Astrocyte of the spinal cord (primary cell): ENCODE measurements at regions not wholly inside any gene's neighbourhood (a gene's known extent, or its start where the extent isn't known, plus 50 kb on each side); places are given as distances from the start of the nearest gene placed in this dataset.

ENCODE experiments used
- DNase-seq: peaks from one replicate; pipeline ENCODE4 v3.0.0; 2011; ENCODE audit warnings: low read depth, low spot score
- H3K4me3 ChIP-seq: 2 replicates; pipeline ENCODE4 v1.5.1; 2011; ENCODE audit warnings: low read depth, mild to moderate bottlenecking, low read length, moderate library complexity
- in situ Hi-C: cut with HindIII; loops from 2 replicates; pipeline ENCODE4 v1.10.0; 2017; ENCODE audit warnings: low sequenced_read_pairs
- TF ChIP-seq, protein P1 (sequence below): IDR thresholded peaks from 2 replicates; pipeline ENCODE4 v1.5.1; 2012; ENCODE audit warnings: low read depth, mild to moderate bottlenecking, low read length, inconsistent platforms

DNA sequence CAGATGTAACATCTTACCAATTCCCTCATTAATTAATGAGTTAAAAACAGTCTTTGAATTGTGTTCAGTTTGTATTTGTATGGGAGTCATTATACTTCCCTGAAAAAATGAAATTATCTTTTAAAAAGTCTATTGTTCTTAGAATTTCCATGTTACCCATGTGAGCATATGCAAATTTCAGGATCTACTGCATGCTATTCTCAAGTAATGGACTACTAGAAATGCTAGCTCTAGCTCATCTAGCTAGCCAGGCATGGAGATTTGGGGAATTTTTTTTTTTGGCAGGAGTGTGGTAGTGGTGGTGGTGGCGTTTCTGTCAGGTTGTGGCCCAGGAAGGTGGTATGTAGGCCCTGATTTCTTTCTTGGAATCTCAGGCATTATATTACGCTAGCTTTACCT, 218.4 kb downstream of the AEBP2 start:
- in situ Hi-C loops: no loop called here
- TF ChIP-seq, protein P1, sequence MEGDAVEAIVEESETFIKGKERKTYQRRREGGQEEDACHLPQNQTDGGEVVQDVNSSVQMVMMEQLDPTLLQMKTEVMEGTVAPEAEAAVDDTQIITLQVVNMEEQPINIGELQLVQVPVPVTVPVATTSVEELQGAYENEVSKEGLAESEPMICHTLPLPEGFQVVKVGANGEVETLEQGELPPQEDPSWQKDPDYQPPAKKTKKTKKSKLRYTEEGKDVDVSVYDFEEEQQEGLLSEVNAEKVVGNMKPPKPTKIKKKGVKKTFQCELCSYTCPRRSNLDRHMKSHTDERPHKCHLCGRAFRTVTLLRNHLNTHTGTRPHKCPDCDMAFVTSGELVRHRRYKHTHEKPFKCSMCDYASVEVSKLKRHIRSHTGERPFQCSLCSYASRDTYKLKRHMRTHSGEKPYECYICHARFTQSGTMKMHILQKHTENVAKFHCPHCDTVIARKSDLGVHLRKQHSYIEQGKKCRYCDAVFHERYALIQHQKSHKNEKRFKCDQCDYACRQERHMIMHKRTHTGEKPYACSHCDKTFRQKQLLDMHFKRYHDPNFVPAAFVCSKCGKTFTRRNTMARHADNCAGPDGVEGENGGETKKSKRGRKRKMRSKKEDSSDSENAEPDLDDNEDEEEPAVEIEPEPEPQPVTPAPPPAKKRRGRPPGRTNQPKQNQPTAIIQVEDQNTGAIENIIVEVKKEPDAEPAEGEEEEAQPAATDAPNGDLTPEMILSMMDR: no peak
- DNase-seq: no peak
- H3K4me3 ChIP-seq: no peak overlapping the region

DNA sequence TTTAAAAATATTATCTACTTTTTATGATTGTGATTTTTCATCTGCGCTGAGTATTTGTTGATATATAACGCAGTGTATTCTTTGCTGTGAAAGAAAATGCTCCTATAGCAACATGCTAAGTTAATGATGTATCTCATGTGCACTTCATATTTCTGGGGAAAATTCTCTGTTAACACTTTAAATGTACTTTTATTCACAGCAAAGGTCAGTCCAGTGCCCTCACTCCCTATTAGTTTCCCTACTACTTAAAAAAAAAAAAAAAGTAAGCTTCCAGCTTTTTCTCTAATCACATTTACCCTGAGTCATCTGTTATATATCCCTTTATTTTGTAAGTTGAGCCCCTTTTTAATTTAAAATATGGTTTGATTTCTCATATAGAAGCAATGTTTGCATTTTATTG, 219.8 kb downstream of the AEBP2 start:
- in situ Hi-C loops: no loop called here
- TF ChIP-seq, protein P1: no peak
- no peak for DNase-seq

DNA sequence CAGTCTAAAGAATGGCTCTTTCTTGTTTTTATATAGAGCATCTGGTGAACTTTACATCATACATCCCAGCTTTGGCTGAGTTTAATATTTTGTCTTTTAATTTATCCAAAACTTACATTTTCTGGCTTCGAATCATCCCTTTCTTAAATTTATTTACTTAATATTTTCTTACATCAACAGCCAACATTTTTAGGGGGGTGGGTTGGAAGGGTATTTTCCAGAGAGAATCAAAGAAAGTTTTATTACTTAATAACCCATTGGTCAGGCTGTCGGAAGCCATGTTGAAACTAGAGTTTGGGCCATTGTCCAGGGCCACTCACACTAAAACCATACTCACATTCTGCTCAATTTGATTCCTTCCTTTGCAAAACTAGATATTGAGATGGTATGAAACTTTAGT, 220.2 kb downstream of the AEBP2 start:
- H3K4me3 ChIP-seq: no peak overlapping the region
- no peak for DNase-seq
- in situ Hi-C loops: no loop called here
- TF ChIP-seq, protein P1: no peak

More for the DNA sequence above, 219.8 kb downstream of the AEBP2 start:
- no peak overlapping the region for H3K4me3 ChIP-seq

DNA sequence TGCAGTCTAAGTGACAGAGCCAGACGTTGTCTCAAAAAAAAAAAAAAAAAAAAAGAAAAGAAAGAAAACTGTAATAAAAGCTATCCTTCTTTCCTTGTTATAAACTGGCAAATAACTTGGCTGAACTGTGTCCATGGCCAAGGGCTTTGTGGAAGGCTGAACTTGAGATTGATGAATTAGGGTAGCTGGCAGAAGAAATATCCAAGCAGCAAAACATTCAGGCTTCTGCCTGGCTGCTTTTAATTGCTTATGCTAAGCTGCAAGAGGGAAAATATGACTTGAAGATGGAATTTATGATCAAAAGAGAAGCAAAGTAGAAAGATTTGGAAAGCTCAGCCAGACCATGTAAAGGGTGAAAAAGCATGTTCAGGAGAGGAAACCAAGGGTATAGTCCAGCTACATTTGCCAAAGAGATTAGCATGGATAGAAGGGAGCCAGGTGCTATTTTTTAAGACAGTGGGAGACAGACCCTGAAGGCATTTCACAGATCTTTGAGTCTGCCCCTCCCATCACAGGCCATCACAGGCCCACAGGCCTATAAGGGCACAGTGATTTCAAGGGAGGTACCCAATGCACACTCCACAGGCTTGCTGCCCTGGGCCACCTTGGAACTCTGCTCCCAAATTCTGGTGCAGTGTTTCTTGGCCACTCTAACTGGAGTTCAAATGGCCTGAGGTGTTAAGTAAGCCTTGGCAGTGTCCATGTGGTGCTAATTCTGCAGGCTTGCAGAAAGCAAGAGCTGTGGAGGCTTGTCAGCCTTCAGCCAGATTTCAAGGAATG, 226.0 kb downstream of the AEBP2 start:
- TF ChIP-seq, protein P1: no peak
- DNase-seq: no peak
- in situ Hi-C loops: no loop called here
- no peak overlapping the region for H3K4me3 ChIP-seq

DNA sequence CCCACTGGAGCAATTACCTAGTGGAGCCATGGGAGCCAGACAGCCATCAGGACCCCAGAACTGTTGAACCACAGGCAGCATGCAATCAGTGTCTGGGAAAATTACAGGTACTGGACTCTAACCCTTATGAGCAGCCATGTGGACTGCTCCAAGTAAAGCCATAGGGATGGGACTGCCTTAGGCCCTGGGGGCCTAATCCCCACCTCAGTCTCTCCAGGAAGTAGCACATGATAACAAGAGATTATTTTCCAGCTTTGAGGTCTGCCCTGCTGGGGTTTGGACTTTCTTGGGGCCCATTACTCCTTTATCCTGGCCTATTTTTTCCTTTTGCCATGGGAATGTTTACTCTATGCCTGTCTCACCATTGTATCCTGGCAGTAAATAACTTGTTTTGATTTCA, 226.8 kb downstream of the AEBP2 start:
- DNase-seq: no peak
- TF ChIP-seq, protein P1: no peak
- in situ Hi-C loops: no loop called here
- no peak overlapping the region for H3K4me3 ChIP-seq

DNA sequence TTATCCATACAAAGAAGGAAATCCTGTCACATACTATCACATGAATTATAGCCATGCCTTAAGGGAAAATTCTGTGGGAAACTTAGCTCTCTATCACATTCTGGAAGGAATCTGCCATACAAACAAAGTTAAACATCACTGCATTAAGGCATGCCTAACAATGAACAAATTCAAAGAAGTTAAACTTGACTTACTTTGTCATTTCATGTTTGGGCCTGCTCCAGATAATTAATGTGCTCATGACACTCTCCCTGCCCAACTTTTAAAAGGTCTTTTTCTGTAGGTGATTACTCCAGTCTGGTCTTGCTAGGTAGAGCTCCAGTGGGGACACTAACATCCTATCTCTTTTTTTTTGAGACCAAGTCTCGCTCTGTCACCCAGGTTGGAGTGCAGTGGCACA, 230.5 kb downstream of the AEBP2 start:
- H3K4me3 ChIP-seq: no peak overlapping the region
- in situ Hi-C loops: no loop called here
- no peak for DNase-seq
- TF ChIP-seq, protein P1: no peak
